Esophagus squamous epithelium (tissue), 4 donors: ENCODE measurements at regions not wholly inside any gene's neighbourhood (a gene's known extent, or its start where the extent isn't known, plus 50 kb on each side); places are given as distances from the start of the nearest gene placed in this dataset.

ENCODE experiments used
- POLR2A ChIP-seq, 4 donors: fragments of 450-650 bp; IDR thresholded peaks; one replicate each; pipeline ENCODE4 v1.6.1; 2017; ENCODE audit warnings: antibody characterized with exemption in 4 of 4, mild to moderate bottlenecking in 4 of 4, moderate library complexity in 3 of 4
- TF ChIP-seq, protein P1 (sequence below), 6 experiments: fragments of 450-650 bp in 4 of 6; fragments of 200-600 bp in 2 of 6; sonication (generic) in 2 of 6; IDR thresholded peaks; one replicate each; pipeline ENCODE4 v1.5.1; 2016 to 2019; ENCODE audit warnings: antibody characterized with exemption in 6 of 6, mild to moderate bottlenecking in 4 of 6, moderate library complexity in 4 of 6

DNA sequence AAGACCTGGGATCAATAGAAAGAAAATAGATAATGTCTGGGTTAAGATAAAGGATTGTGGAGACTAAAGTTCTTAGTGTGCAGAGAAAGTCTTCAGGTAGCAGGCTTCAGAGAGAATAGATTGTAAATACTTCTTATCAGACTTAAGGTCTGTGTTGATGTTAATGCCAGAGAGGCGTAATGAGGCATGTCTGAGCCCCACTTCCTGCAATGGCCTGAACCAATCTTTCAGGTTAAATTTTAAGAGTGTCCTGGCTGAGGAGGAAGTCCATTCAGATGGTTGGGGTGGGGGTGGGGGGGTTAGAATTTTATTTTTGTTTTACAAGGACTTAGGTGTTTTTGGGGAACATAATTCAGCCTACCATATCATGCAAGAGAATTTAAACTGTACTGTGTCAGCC is 129.5 kb downstream of the EVA1A start:
- TF ChIP-seq, protein P1, sequence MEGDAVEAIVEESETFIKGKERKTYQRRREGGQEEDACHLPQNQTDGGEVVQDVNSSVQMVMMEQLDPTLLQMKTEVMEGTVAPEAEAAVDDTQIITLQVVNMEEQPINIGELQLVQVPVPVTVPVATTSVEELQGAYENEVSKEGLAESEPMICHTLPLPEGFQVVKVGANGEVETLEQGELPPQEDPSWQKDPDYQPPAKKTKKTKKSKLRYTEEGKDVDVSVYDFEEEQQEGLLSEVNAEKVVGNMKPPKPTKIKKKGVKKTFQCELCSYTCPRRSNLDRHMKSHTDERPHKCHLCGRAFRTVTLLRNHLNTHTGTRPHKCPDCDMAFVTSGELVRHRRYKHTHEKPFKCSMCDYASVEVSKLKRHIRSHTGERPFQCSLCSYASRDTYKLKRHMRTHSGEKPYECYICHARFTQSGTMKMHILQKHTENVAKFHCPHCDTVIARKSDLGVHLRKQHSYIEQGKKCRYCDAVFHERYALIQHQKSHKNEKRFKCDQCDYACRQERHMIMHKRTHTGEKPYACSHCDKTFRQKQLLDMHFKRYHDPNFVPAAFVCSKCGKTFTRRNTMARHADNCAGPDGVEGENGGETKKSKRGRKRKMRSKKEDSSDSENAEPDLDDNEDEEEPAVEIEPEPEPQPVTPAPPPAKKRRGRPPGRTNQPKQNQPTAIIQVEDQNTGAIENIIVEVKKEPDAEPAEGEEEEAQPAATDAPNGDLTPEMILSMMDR (IDR thresholded peaks at IDR 0.05): no peak
- no peak for TF ChIP-seq POLR2A (IDR thresholded peaks at IDR 0.05)
